GM21526 (cell line): ENCODE measurements at regions not wholly inside any gene's neighbourhood (a gene's known extent, or its start where the extent isn't known, plus 50 kb on each side); places are given as distances from the start of the nearest gene placed in this dataset.
"Not testable (repeated sequence)": the region's sequence is repeated elsewhere in the genome, so short reads cannot be mapped to it uniquely, and the experiment has no call there.

Experiments
- ATAC-seq: cut with Tn5 transposase; IDR thresholded peaks from one replicate; pipeline ENCODE4 v1.9.1; 2021; ENCODE audit warnings: moderate library complexity; ENCODE audit not compliant: unreplicated experiment, low FRiP score

DNA sequence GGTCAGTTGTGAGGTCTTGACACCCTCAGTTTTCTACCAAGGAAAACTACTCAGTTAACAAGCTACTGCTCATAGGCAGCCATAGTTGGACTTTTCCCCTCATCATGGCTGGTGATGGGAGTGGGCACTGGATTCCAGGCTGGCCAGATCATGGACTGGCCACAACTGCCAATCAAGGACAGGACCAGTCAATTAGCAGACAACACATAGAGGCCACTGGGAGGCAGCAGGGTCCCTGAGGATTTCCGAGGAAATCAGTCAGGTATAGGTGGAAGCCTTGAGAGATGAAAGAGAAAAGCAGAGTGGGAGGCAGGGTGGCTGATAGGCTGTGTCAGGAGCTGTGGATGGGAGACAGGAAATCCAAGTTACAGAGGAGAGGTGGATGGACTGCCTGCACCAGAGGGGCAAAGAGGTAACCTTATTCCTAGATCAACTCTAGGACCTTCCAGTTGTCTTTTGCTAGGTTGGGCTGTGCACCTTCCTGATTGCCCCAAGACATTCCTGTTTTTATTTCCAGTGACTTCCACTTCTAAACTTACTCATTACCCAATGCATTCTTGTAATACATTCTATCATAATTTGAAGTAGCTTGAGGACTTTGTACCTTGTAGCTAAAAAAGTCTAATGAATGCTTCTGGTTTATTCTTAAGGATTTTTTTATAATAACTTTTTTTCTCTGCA, 361.8 kb downstream of the KCNRG start:
- ATAC-seq = no peak

DNA sequence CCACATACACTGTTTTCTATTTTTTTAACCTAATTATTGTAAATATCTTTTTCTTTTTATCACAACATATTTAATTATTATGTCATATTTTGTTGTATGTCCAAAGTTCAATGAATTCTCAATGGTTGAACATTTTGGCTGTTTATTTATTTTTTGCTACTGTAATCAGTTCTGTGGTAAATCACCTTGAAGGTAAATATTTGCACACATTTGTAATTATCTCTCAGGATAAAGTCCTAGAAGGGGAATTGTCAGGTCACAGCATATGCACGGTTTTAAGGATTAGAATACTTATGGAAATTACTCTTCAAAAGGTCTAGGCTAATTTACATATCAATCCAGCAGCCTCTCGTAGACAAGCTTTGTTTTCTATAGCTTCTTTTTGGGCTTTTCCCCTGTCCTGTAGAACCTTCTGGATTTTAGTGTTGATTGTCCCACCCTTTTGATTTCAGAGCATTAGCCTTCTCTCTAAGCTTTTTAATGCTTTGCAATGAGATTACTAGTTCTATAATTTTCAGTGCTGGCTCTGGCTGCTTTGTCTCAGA, 362.6 kb downstream of the KCNRG start:
- no peak for ATAC-seq

DNA sequence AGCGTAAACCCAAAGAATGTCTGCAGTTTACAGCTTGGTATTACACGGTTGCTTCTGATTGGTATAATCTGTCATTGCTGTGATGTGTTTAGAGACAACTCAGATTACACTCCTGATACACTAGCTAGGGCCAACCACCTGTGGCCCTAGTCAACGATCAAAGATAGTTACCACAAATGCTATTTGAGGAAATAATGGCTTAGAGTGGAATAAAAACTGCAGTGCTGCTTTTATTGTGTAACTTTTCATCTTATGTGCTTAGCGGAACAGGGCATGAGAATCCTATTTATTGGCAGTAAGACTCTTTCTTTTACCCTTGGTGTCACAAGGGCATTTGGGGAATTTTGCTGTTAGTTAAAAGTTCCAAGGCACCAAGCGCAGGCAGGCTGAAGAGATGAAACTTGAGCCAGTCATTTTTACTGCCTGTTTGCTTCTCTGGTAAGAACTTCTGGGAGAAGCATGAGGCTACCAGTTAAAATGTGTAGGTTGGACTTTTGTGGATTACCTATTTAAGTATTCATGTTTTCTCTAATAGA, 363.3 kb downstream of the KCNRG start:
- ATAC-seq = no peak

DNA sequence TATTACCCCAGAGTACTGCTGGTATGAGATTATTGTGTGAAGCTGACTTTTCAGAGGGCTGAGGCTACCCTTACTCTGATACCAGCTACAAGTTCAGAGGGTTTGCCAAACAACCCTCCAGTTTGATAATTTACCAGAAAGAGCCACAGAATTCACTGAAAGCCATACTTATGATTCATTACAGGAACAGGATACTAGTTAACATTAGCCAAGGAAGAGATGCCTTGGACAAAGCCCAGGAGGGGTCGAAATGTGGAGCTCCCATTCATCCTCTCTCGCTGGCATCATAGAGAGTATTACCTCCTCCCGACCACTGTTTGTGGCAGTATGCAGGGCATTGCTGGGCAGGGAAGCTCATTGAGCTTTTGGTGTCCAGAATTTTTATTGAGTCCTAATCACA, 364.3 kb downstream of the KCNRG start:
- no peak for ATAC-seq

DNA sequence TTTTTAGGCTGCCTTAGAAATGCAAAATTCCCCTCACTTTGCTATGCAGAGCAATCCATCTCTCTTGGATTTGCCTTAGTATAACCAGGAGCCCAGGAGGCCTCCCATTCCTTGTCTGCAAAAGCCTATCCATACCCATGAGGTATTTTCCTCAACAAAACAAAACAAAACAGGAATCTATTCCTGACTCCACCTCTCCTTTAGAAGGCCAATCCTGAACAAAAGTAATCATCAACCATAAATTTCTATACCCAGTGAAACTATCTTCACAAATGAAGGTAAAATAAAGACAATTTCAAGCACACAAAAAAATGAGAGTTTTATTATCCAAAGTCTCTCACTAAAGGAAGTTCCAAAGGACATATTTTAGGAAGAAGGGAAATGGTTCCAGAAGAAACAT, 365.7 kb downstream of the KCNRG start:
- ATAC-seq = no peak

DNA sequence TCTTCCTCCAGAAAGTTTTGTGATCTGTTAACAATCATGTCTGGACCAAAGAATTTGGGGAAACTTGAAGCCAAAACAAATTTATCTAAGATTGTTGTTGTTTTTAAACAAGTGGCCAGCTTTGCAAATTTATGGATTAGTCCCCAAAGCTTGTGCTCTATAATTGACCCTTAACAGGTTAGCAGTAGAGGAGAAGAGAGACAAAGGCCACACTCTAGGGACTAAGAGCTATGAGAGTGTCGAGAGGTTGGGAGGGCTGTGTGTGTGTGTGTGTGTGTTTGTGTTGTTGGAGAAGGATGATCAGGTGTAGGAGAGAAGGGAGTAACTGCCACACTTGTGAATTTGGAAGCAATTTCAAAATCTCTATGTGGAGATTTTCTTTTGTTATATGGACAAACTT, 367.3 kb downstream of the KCNRG start:
- ATAC-seq = no peak

DNA sequence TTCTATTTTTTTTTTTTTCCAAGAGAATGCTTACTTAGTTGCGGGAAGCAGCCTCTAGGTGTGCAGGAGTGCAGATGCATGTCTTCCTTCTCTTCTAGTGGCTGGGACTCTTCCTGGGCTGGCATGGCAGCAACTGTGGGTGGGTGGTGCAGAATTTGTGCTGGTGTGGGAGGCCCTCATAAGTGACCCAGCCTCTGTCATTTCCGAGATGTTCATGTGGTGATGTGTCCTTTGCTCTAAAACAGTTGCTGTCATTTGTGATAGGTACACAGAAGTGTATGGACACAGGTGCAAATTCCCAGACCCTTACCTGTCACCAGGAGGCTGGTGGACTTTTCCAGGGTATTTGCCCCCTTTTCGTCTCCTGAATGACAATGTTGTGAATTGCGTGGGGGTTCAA, 367.7 kb downstream of the KCNRG start:
- ATAC-seq = no peak

DNA sequence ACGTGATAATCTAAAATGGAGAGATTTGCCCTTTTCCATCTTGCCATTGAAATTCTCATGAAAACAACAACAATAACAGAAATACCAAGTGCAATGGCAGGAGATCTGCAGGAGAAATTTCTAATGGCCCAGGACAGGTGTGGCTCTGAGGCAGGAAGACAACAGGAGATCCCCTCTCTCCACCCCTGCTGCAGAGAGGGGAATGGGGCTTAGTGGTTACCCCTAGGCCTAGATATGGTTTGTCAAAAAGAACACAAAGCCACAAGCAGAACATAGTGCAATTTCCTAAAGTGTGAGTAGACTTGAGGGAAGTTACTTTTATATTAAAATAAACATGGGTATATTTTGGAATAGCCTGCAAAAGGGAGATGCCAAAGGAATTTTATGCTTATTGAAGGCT, 369.5 kb downstream of the KCNRG start:
- no peak for ATAC-seq

DNA sequence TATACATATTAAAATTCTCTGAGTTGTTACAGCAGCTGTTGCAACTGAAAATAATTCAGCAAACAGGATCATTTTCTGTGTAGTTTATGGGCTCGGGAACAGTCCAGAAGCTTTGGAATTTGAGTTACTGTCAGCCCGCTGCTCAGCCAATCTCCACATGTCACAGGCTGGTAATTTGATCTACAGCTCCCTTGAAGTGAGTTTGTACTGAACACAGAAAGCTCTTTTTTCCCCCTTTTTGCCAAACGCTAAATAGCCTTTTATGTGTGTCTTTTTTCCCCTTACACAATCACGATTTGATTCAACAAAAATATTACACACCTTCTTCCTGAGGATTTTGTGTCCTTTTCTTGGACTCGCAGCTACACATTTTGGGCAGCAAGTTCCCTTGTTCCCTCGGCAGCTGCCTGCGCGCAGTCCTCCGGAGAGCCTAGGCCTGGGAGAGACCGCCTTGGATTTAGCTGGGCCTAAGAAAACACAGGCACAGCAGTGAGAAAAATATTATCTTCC, 371.4 kb downstream of the KCNRG start:
- no peak for ATAC-seq

DNA sequence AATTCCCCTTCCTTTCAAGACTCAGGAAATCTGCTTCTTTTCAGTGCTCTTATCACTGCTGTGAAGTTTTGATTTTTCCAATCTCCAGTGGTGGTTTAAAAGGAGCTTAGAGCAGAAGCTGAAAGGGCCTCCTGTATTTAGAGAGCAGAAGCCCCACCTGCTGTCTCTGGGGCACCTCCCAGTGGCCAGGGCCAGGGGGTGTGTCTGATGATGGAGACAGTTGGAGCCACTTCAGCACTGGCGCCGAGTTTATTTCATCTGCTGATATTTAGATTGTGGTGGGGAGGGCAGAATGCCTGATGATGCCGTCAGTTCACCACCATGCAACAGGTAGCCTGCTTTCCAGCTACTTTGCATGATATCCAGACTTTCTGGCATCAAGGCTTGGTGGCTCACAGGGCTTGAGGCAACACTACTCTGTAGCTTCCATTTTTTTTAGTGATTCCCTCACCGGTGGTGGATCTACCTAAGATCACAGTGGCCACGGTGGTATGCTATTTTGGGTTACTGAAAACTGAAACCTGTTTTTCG, 371.9 kb downstream of the KCNRG start:
- no peak for ATAC-seq

DNA sequence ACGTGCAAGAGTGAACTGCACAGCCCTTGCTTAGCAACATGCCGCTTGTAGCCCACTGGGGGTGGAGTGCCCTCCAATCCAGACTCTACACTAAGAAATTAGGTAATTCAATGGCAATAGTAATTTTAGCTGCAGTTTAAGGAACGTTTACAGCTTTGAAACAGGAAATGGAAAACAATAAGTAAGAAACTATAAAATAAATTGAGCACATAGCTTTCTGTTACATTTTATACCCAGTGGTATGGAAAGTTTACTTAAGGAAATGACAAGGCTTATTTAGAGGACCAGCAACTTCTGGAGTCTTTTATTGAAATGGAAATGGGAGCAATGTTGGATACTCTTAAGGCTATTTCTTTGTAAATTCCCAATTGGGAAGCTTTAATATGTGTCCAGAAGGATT, 373.2 kb downstream of the KCNRG start:
- ATAC-seq = no peak

DNA sequence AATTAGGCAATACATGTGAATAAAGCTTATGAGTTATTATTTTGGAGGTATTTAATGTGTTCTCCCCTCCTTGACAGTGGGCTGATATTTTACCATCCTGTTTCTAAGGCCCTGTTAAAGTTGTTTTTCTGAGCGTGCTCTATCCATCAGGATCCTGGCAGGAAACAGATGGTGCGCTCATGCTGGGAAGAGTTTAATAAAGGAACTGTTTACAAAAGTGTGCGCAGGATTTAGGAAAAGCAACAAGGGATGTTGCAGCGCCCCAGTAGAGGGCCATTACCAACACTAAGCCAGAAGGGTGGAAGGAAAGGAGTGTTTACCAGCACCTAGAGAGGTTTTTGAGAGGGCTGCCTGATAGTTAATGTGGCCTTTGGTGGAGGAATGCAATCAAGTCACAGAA, 374.5 kb downstream of the KCNRG start:
- no peak for ATAC-seq

DNA sequence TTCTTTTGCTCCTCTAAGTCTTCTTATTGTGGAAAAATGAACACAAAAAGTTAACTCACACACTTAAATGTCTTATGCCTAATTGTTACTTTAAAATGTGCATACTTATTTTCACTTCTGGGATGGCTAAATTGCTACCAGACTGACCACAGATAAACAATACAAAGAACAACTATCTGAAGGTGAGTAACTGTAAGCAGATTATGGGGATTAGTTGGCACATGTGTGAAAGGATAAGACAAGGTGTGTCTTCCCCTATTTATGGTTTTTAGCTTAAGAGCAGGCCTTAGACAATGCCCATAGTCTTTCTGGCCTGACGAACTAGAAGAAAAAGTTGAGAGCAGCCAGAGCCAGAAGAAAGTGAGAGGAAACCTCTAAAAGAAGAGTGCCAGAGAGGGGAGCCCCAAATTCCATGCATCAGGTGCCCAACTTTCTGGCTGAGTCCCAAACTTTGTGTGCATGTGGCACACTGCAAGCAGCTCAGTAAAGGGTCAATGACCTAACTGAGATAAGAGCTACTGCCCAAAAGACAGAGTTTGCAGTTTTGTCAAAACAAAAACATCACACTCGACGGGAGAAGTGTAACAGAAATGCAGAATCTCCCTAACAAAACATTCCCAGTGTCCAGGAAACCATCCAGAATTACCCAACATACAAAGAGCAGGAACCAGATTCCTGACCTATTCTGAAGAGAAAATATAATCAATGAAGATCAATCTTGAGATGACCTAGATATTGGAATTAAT, 375.4 kb downstream of the KCNRG start:
- no peak for ATAC-seq

DNA sequence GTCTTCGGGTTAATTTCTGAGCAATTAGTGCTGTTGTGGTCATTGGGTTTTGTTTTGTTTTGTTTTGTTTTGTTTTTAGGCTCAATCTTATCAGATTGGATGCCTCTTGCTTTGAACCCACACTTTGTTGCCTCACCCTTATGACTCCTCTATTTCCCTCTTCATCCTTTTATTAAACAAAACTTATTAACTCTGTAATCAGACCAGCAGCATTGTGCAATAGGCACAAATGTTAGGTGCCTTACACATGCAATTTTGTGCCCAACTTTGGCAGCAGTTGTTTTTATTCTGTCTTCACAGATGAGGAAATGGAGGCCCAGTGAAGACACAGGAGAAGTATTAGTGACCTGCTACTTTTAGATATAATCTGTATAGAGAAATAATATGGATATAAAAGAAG, 377.7 kb downstream of the KCNRG start:
- ATAC-seq = no peak

DNA sequence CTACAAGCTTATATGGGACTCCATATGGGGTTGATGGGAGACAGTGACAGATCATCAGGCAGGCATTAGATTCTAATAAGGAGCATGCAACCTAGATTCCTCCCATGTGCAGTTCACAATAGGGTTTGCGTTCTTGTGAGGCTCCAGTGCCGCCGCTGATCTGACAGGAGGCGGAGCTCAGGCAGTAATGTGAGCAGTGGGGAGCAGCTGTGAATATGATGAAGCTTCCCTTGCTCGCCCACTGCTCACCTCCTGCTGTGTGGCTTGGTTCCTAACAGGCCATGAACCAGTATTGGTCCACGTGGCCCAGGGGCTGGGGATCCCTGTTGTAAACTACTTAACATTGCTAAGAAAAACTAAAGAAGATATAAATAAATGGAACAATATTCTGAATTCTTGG, 378.4 kb downstream of the KCNRG start:
- ATAC-seq = no peak

DNA sequence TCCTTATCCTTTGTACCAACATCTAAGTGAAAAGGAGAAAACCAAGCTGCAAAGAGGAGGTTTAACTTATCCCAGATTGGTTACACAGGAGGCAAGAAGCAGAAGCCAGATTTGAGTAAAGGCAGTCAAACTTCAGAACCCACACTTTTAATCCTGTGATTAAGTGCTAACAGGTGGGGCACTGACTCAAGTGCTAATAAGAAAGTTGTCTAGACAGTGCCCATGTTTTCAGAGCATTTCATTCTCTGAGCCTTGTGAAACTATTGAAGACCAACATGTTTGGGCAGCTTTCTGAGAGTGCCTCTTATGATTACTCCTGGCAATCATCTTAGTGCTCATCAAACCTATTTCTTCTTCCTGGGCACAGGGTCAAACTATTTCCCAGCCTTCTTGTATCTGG, 380.8 kb downstream of the KCNRG start:
- no peak for ATAC-seq

DNA sequence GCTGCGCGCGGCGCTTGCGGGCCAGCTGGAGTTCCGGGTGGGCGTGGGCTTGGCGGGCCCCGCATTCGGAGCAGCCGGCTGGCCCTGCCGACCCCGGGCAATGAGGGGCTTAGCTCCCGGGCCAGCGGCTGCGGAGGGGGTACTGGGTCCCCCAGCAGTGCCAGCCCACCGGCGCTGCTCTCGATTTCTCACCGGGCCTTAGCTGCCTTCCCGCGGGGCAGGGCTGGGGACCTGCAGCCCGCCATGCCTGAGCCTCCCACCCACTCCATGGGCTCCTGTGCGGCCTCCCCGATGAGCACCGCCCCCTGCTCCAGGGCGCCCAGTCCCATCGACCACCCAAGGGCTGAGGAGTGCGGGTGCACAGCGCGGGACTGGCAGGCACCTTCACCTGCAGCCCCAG, 381.4 kb downstream of the KCNRG start:
- ATAC-seq = not testable (repeated sequence)

DNA sequence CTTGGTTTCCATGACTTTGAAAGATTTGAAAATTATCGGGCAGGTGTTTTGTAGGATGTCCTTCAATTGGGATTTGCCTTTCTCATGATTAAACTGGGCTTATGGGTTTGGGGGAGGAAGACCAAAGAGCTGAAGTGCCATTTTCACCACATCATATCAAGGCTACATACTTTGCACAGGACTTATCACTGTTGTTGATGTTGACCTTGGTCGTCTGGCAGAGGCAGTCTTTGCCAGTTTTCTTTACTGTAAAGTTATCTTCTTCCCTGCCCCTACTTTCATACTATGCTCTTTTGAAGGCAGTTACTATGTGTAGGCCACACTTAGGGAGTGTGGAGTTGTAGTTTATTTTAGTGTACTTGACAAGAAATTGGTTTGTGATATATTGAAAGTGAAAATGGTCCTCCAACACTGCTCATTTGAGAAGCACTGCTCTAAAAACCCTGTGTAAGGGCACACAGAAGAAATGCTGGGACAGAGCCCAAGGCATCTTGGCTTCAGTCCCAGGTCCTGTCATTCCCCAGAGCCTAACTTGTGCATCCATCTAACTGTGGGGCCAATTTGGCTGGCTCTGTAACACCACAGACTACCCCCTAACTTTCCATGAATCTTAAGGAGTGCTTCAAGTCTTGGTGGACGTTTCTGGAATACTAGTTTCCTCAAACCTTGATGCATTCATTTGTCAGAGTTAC, 384.9 kb downstream of the KCNRG start:
- no peak for ATAC-seq

DNA sequence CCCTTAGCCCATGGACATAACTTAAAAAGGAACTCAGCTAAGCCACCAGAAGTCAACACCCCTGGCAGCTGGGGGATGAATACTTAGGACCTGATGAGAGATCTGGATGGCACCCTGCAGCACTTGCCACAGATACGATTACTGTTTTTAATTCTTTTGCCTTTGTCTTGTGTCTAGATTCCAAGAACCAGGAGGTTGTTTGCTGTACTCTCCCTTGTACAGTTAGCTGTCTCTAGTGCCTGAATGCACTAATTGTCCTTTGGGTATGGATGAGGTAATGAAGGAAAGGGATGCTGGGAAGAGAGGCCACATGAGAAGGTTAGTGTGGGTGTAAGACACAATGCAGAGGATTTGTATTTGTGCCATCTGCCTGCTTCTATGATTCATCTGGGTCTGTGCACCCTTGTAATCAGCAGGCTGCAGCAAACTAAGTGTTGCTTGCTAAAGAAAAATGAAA, 385.8 kb downstream of the KCNRG start:
- no peak for ATAC-seq

DNA sequence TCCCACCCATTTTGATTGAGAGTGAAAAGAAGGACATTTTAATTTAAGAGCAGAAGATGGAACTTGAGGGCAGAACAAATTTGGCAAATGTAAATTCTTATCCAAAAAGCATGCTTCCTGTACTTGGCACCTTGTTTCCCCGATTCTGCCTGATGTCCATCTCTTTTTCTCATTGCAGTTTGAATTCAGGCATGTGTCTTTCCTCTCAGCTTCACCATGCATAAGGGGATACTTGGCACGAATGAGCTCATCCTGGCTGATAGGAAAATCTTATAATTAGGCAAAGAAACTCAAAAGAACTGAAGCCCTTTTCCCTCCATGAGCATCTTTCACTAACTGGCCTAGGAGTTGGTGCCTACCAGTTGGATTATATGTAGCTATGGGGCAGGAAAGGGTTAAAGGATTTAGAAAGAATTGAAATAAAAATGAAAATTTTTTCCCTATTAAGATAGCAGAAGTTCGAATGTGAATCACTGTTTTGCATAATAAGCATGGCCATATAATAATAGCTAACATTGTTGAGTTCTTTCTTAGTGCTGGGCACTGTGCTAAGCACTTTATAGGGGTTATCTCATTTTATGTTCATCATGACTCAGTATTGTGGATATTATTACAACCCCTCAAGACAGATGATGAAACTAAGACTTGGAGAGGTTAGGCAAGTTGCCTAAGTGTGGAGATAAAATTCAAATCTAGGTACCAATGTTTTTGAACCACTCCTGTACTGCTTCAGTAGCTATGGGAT, 386.6 kb downstream of the KCNRG start:
- no peak for ATAC-seq
